Spleen (tissue), 7 donors: ENCODE measurements at regions not wholly inside any gene's neighbourhood (a gene's known extent, or its start where the extent isn't known, plus 50 kb on each side); places are given as distances from the start of the nearest gene placed in this dataset.

Experiments
- CTCF ChIP-seq, 11 experiments: fragments of 200-600 bp in 7 of 11; fragments of 450-650 bp in 4 of 11; sonication (generic) in 4 of 11; IDR thresholded peaks in 8 of 11; conservative IDR thresholded peaks in 3 of 11; 1 replicate in 7 of 11; 2 replicates in 4 of 11; pipeline versions ENCODE4 v1.4.0 to v1.8.0; 2016 to 2021; ENCODE audit warnings: antibody characterized with exemption in 11 of 11, inconsistent platforms in 4 of 11, mild to moderate bottlenecking in 1 of 11
- POLR2A ChIP-seq, 3 donors: fragments of 450-650 bp; IDR thresholded peaks; one replicate each; pipeline ENCODE4 v1.5.1; 2017; ENCODE audit warnings: antibody characterized with exemption in 3 of 3, mild to moderate bottlenecking in 1 of 3
- POLR2AphosphoS5 ChIP-seq, 3 donors: sonication (generic); formaldehyde crosslinking; IDR thresholded peaks; one replicate each; pipeline ENCODE4 v1.5.1; 2017; ENCODE audit warnings: antibody characterized with exemption in 3 of 3
- donor health status: DM: no; HTN: no; CAD: no; lungs with moderate emphysema.
- donor health status: DM: no; HTN: no; CAD: no.
- donor health status: DM: no; HTN: no; CAD: no.

DNA sequence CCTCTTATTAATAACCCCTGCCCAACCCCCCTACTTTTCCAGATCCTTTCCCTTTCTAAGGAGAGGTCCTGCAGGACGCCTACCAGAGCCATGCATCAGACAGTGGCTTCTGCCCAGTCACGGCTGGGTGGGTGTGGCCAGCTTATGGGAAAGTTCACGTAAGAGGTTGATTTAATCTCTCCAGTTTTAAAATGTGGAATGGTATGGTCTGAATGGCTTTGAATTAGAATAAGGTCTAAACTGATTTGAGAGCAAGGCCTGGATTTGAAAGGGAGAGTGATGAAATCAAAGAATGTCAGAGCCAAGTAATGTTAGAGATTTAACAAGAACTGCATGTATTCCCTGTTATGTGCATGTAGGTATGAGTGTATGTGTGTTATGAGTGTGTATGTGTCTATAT is 275.7 kb downstream of the PAX1 start:
- TF ChIP-seq CTCF (IDR thresholded peaks at IDR 0.05 in 8 of 11, conservative IDR thresholded peaks at IDR 0.05 in 3 of 11) = no peak
- TF ChIP-seq POLR2A (IDR thresholded peaks at IDR 0.05) = no peak
- TF ChIP-seq POLR2AphosphoS5 (IDR thresholded peaks at IDR 0.05) = no peak
